ENCODE measurements at regions not wholly inside any gene's neighbourhood (a gene's known extent, or its start where the extent isn't known, plus 50 kb on each side); places are given as distances from the start of the nearest gene placed in this dataset.
"Not testable (repeated sequence)": the region's sequence is repeated elsewhere in the genome, so short reads cannot be mapped to it uniquely, and the experiment has no call there.

GRCh38 chr5:56297851-56298250, 64.7 kb upstream of the ANKRD55 start:
- DNase-seq, result no peak
- WGBS, 2 donors, result 35 to 45% methylated on average over 2 of the region's 2 CpGs
- no peak for ATAC-seq (ENCODE audit: low FRiP score)
- Histone ChIP-seq H3K36me3 (ENCODE audit: control insufficient read depth in 1 of 2, insufficient read depth in 2 of 2, low read length in 1 of 2) (no peaks in the 10 kb centered on the region), H3K4me3 (ENCODE audit: low read length in 2 of 2) (no peak overlapping the region), H3K9me3 (ENCODE audit: control insufficient read depth, low read length) (no peaks in the 10 kb centered on the region), H3K27ac (ENCODE audit: low read depth in 1 of 2, low read length in 2 of 2) (no peak overlapping the region), H3K4me1 (ENCODE audit: control insufficient read depth in 1 of 2, insufficient read depth in 2 of 2, low read length in 2 of 2) (no peaks in the 10 kb centered on the region), H3K27me3 (ENCODE audit: control insufficient read depth in 1 of 2, insufficient read depth in 2 of 2, low read length in 1 of 2) (no peaks in the 10 kb centered on the region)
- intact Hi-C loops (cut with DNase I), result no loop called here

- H3K4me3 ChIP-seq (ENCODE audit: low read length in 2 of 2); ATAC-seq (ENCODE audit: low FRiP score); H3K9me3 ChIP-seq (ENCODE audit: control insufficient read depth, low read length); H3K27me3 ChIP-seq (ENCODE audit: control insufficient read depth in 1 of 2, insufficient read depth in 2 of 2, low read length in 1 of 2); DNase-seq; intact Hi-C loops (cut with DNase I); H3K27ac ChIP-seq (ENCODE audit: low read depth in 1 of 2, low read length in 2 of 2); H3K36me3 ChIP-seq (ENCODE audit: control insufficient read depth in 1 of 2, insufficient read depth in 2 of 2, low read length in 1 of 2); H3K4me1 ChIP-seq (ENCODE audit: control insufficient read depth in 1 of 2, insufficient read depth in 2 of 2, low read length in 2 of 2): not testable (repeated sequence)
- WGBS, 2 donors, result 94 to 97% methylated on average over 21 to 23 of the region's 23 CpGs
Observed at GRCh38 chr5:56295311-56295710, 62.2 kb upstream of the ANKRD55 start.

- Histone ChIP-seq H3K36me3 (ENCODE audit: control insufficient read depth in 1 of 2, insufficient read depth in 2 of 2, low read length in 1 of 2) (no peaks in the 10 kb centered on the region), H3K4me3 (ENCODE audit: low read length in 2 of 2) (no peak overlapping the region), H3K27ac (ENCODE audit: low read depth in 1 of 2, low read length in 2 of 2) (no peak overlapping the region), H3K9me3 (ENCODE audit: control insufficient read depth, low read length) (no peaks in the 10 kb centered on the region), H3K27me3 (ENCODE audit: control insufficient read depth in 1 of 2, insufficient read depth in 2 of 2, low read length in 1 of 2) (no peaks in the 10 kb centered on the region), H3K4me1 (ENCODE audit: control insufficient read depth in 1 of 2, insufficient read depth in 2 of 2, low read length in 2 of 2) (no peaks in the 10 kb centered on the region)
- DNase-seq (no peak), ATAC-seq (ENCODE audit: low FRiP score) (no peak)
- intact Hi-C loops (cut with DNase I), result no loop called here
- WGBS, 2 donors, result 95 to 96% methylated on average over 2 of the region's 2 CpGs
Observed at GRCh38 chr5:56294354-56294753, 61.2 kb upstream of the ANKRD55 start.

GRCh38 chr5:56292874-56293273, 59.7 kb upstream of the ANKRD55 start:
- H3K27me3 ChIP-seq (ENCODE audit: control insufficient read depth in 1 of 2, insufficient read depth in 2 of 2, low read length in 1 of 2); intact Hi-C loops (cut with DNase I); H3K27ac ChIP-seq (ENCODE audit: low read depth in 1 of 2, low read length in 2 of 2); ATAC-seq (ENCODE audit: low FRiP score); H3K4me1 ChIP-seq (ENCODE audit: control insufficient read depth in 1 of 2, insufficient read depth in 2 of 2, low read length in 2 of 2); H3K9me3 ChIP-seq (ENCODE audit: control insufficient read depth, low read length); H3K4me3 ChIP-seq (ENCODE audit: low read length in 2 of 2); H3K36me3 ChIP-seq (ENCODE audit: control insufficient read depth in 1 of 2, insufficient read depth in 2 of 2, low read length in 1 of 2); DNase-seq: not testable (repeated sequence)
- 92 to 100% methylated on average over 2 of the region's 2 CpGs for WGBS, 2 donors

- no peak for DNase-seq
- H3K36me3 ChIP-seq (ENCODE audit: control insufficient read depth in 1 of 2, insufficient read depth in 2 of 2, low read length in 1 of 2), result no peaks in the 10 kb centered on the region
- H3K27me3 ChIP-seq (ENCODE audit: control insufficient read depth in 1 of 2, insufficient read depth in 2 of 2, low read length in 1 of 2), result no peaks in the 10 kb centered on the region
- intact Hi-C loops (cut with DNase I), result no loop called here
- no peaks in the 10 kb centered on the region for H3K4me1 ChIP-seq (ENCODE audit: control insufficient read depth in 1 of 2, insufficient read depth in 2 of 2, low read length in 2 of 2)
- H3K4me3 ChIP-seq (ENCODE audit: low read length in 2 of 2), result no peak overlapping the region
- H3K27ac ChIP-seq (ENCODE audit: low read depth in 1 of 2, low read length in 2 of 2), result no peak overlapping the region
- ATAC-seq (ENCODE audit: low FRiP score), result no peak
- WGBS, 2 donors, result 27 to 45% methylated on average over 3 of the region's 3 CpGs
- no peaks in the 10 kb centered on the region for H3K9me3 ChIP-seq (ENCODE audit: control insufficient read depth, low read length)
Observed at GRCh38 chr5:56291661-56292374, 58.7 kb upstream of the ANKRD55 start.

- 90 to 91% methylated on average over 1 of the region's 1 CpG for WGBS, 2 donors
- Histone ChIP-seq H3K9me3 (ENCODE audit: control insufficient read depth, low read length) (no peaks in the 10 kb centered on the region), H3K4me1 (ENCODE audit: control insufficient read depth in 1 of 2, insufficient read depth in 2 of 2, low read length in 2 of 2) (no peaks in the 10 kb centered on the region), H3K4me3 (ENCODE audit: low read length in 2 of 2) (no peak overlapping the region), H3K36me3 (ENCODE audit: control insufficient read depth in 1 of 2, insufficient read depth in 2 of 2, low read length in 1 of 2) (no peaks in the 10 kb centered on the region), H3K27me3 (ENCODE audit: control insufficient read depth in 1 of 2, insufficient read depth in 2 of 2, low read length in 1 of 2) (no peaks in the 10 kb centered on the region), H3K27ac (ENCODE audit: low read depth in 1 of 2, low read length in 2 of 2) (no peak overlapping the region)
- DNase-seq (no peak), ATAC-seq (ENCODE audit: low FRiP score) (no peak)
- intact Hi-C loops (cut with DNase I), result no loop called here
Observed at GRCh38 chr5:56291079-56291643, 58.0 kb upstream of the ANKRD55 start.

- H3K27ac ChIP-seq (ENCODE audit: low read depth in 1 of 2, low read length in 2 of 2), result no peak overlapping the region
- intact Hi-C loops (cut with DNase I), result no loop called here
- no peaks in the 10 kb centered on the region for H3K36me3 ChIP-seq (ENCODE audit: control insufficient read depth in 1 of 2, insufficient read depth in 2 of 2, low read length in 1 of 2)
- H3K4me1 ChIP-seq (ENCODE audit: control insufficient read depth in 1 of 2, insufficient read depth in 2 of 2, low read length in 2 of 2), result no peaks in the 10 kb centered on the region
- ATAC-seq (ENCODE audit: low FRiP score), result no peak
- WGBS, 2 donors, result 83% methylated on average over 4 of the region's 4 CpGs
- DNase-seq, result no peak
- H3K9me3 ChIP-seq (ENCODE audit: control insufficient read depth, low read length), result no peaks in the 10 kb centered on the region
- H3K27me3 ChIP-seq (ENCODE audit: control insufficient read depth in 1 of 2, insufficient read depth in 2 of 2, low read length in 1 of 2), result no peaks in the 10 kb centered on the region
- no peak overlapping the region for H3K4me3 ChIP-seq (ENCODE audit: low read length in 2 of 2)
Observed at GRCh38 chr5:56290378-56291078, 57.4 kb upstream of the ANKRD55 start.

- intact Hi-C loops (cut with DNase I), result no loop called here
- Histone ChIP-seq H3K27me3 (ENCODE audit: control insufficient read depth in 1 of 2, insufficient read depth in 2 of 2, low read length in 1 of 2) (no peaks in the 10 kb centered on the region), H3K36me3 (ENCODE audit: control insufficient read depth in 1 of 2, insufficient read depth in 2 of 2, low read length in 1 of 2) (no peaks in the 10 kb centered on the region), H3K9me3 (ENCODE audit: control insufficient read depth, low read length) (no peaks in the 10 kb centered on the region), H3K27ac (ENCODE audit: low read depth in 1 of 2, low read length in 2 of 2) (no peak overlapping the region), H3K4me1 (ENCODE audit: control insufficient read depth in 1 of 2, insufficient read depth in 2 of 2, low read length in 2 of 2) (no peaks in the 10 kb centered on the region), H3K4me3 (ENCODE audit: low read length in 2 of 2) (no peak overlapping the region)
- DNase-seq (no peak), ATAC-seq (ENCODE audit: low FRiP score) (no peak)
Observed at GRCh38 chr5:56289602-56289987, 56.5 kb upstream of the ANKRD55 start.
